Fibroblast of mammary gland (primary cell): ENCODE measurements at regions not wholly inside any gene's neighbourhood (a gene's known extent, or its start where the extent isn't known, plus 50 kb on each side); places are given as distances from the start of the nearest gene placed in this dataset.

Source experiments
- DNase-seq: peaks from one replicate; pipeline ENCODE4 v3.0.0-alpha.2; 2010; ENCODE audit warnings: low read depth
- H3K4me3 ChIP-seq: 2 replicates; pipeline ENCODE4 v1.5.1; 2011; ENCODE audit warnings: low read depth, mild to moderate bottlenecking, low read length, moderate library complexity; ENCODE audit not compliant: control insufficient read depth
- TF ChIP-seq, protein P1 (sequence below): conservative IDR thresholded peaks from 2 replicates; pipeline ENCODE4 v1.5.1; 2011; ENCODE audit warnings: low read depth, low read length, inconsistent platforms; ENCODE audit not compliant: control insufficient read depth, insufficient read depth

- no peak overlapping the region for H3K4me3 ChIP-seq
- no peak for DNase-seq
- TF ChIP-seq, protein P1, sequence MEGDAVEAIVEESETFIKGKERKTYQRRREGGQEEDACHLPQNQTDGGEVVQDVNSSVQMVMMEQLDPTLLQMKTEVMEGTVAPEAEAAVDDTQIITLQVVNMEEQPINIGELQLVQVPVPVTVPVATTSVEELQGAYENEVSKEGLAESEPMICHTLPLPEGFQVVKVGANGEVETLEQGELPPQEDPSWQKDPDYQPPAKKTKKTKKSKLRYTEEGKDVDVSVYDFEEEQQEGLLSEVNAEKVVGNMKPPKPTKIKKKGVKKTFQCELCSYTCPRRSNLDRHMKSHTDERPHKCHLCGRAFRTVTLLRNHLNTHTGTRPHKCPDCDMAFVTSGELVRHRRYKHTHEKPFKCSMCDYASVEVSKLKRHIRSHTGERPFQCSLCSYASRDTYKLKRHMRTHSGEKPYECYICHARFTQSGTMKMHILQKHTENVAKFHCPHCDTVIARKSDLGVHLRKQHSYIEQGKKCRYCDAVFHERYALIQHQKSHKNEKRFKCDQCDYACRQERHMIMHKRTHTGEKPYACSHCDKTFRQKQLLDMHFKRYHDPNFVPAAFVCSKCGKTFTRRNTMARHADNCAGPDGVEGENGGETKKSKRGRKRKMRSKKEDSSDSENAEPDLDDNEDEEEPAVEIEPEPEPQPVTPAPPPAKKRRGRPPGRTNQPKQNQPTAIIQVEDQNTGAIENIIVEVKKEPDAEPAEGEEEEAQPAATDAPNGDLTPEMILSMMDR: no peak
These were observed 340.1 kb downstream of the SLC4A3 start for GRCh38 chr2:219967247-219968245.

DNA sequence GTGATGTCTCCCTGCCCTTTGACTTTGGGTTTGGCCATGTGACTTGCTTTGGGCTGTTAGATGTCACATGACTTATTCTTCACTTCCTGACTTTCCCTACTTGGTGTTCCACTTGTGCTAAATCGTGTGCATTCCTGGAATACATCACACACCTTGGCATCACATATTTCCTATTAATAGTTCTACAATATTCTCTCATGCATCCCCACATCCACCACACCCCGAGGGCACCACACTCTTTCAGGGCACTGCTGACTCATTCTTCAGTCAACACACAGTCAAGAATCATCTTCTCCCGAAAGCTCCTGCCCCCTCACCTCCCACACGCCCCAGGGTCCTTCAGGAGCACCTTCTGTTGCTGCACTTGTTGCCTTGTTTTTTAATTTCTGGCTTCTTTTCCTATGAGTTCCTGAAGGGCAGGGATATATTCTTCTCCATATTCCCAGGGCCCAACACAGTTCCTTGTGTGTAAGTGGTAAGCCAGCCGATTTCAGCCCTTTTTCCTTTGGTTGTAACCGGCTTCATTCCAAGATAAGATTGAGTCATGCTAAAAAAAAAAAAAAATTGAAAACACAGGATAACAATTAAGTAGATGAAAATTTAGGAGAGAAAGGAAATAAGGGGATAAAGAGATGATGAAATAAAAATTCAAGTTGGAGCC is 341.4 kb downstream of the SLC4A3 start:
- TF ChIP-seq, protein P1: no peak
- no peak overlapping the region for H3K4me3 ChIP-seq
- peak; percentile 63 for DNase-seq

- H3K4me3 ChIP-seq: no peak overlapping the region
- DNase-seq: peak; percentile 85
- TF ChIP-seq, protein P1: no peak
These were observed 342.1 kb downstream of the SLC4A3 start for GRCh38 chr2:219969508-219969907.

GRCh38 chr2:219973136-219973535 is 345.7 kb downstream of the SLC4A3 start:
- no peak overlapping the region for H3K4me3 ChIP-seq
- TF ChIP-seq, protein P1: no peak
- no peak for DNase-seq

- TF ChIP-seq, protein P1: no peak
- H3K4me3 ChIP-seq: no peak overlapping the region
- DNase-seq: no peak
These were observed 349.4 kb downstream of the SLC4A3 start for GRCh38 chr2:219976871-219977270.

DNA sequence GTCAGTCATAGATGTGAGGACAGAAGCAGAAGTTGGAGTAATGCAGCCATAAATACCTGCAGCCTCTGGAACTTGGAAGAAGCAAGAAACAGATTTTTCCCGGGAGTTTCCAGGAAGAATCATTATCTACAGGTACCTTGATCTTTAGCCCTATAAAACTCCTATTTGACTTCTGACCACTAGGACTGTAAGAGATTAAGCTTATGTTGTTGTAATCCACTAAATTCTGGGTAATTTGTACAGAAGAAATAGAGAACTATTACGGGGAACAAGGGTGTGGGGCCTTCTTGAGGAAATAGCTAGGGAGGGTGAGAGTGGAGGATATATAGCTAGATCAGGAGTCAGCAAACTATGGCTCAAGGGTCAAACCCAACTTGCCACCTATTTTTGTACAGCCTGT is 353.2 kb downstream of the SLC4A3 start:
- DNase-seq: no peak
- TF ChIP-seq, protein P1: no peak
- H3K4me3 ChIP-seq: no peak overlapping the region
